ENCODE measurements at regions not wholly inside any gene's neighbourhood (a gene's known extent, or its start where the extent isn't known, plus 50 kb on each side); places are given as distances from the start of the nearest gene placed in this dataset.

DNA sequence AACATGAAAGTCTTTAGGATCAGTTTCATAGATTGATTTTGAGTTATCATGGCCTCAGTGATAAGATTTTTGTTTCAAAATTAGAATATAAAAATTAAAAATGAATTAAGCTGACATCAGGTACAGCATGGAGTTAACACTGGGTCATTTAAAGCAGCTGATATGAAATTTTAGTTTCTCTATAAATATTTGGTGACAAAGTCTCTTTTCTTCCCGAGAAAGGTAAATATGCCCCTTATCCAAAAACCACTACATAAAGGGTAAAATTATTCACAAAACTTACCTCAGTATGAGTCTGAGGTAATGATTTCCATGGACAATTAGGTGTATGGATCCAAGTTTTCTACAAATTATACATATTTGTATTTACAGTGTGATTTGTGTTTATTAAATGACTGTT, 121.5 kb upstream of the PJA2 start:
- DNase-seq = no peak
- no peak for ATAC-seq
- H3K4me3 Mint-ChIP-seq = no peak overlapping the region
- H3K4me1 Mint-ChIP-seq = no peaks in the 10 kb centered on the region
- H3K36me3 Mint-ChIP-seq (ENCODE audit: low read depth) = no peaks in the 10 kb centered on the region
- no peaks in the 10 kb centered on the region for H3K27me3 Mint-ChIP-seq
- no peaks in the 10 kb centered on the region for H3K9me3 Mint-ChIP-seq
- H3K27ac Mint-ChIP-seq = no peak overlapping the region

DNA sequence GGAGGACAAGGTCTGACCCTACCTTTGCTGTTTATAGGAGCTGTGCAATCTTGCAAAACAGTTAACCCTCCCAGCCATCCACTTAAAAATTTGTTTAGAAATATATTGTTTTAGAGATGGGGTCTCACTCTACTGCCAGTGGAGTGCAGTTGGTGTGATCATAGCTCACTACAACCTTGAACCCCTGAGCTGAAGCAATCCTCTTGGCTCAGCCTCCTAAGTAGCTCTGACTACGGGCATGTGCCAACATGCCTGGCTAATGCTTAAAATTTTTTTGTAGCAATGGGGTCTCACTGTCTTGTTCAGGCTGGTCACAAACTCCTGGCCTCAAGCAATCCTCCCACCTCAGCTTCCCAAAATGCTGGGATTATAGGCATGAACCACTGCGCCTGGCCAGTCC, 120.2 kb upstream of the PJA2 start:
- Mint-ChIP-seq H3K4me1 (no peaks in the 10 kb centered on the region), H3K36me3 (ENCODE audit: low read depth) (no peaks in the 10 kb centered on the region), H3K27me3 (no peaks in the 10 kb centered on the region), H3K4me3 (no peak overlapping the region), H3K27ac (no peak overlapping the region), H3K9me3 (no peaks in the 10 kb centered on the region)
- no peak for DNase-seq
- no peak for ATAC-seq

DNA sequence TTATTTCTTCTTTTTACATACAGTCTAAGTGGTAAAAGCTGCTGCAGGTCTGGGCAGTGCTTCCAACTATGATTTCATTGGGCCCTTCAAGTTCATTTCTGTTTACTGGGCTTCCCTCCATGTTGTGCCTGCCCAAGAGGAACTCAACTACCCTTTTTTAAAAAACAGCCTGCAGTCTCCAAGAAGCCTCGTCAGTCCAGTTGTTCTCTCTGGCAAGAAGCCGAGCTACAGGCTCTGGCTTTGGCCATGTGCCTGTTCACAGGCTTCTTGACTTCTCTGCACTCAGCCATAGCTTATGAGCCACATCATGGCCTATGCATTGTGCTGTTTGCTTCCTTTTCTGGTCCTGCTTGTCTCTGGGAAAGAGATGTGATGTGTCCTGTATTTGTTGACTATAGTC, 119.7 kb upstream of the PJA2 start:
- Mint-ChIP-seq H3K36me3 (ENCODE audit: low read depth) (no peaks in the 10 kb centered on the region), H3K27ac (no peak overlapping the region), H3K4me3 (no peak overlapping the region), H3K27me3 (no peaks in the 10 kb centered on the region), H3K9me3 (no peaks in the 10 kb centered on the region), H3K4me1 (no peaks in the 10 kb centered on the region)
- no peak for DNase-seq
- ATAC-seq = no peak

DNA sequence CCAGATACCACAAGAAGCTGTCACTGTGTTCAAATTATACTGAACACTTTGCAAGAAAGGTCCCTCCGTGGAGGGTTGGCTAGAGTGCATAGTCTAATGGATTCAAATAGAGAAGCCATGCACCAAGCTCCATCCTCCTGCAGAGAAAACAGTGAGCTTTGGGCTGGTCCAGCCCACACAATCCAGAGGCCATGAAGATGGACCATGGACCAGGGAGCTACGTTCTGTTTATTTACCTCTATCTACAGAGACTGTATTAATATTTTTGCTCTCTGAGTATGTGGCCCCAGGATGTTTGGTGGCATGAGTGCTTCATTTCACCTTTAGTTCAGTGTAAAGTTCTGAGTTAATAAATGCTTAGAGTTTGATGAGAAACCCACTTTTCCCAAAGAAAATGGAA, 114.8 kb upstream of the PJA2 start:
- no peak overlapping the region for H3K27ac Mint-ChIP-seq
- H3K27me3 Mint-ChIP-seq = no peaks in the 10 kb centered on the region
- H3K4me1 Mint-ChIP-seq = no peaks in the 10 kb centered on the region
- no peak for ATAC-seq
- DNase-seq = no peak
- no peaks in the 10 kb centered on the region for H3K9me3 Mint-ChIP-seq
- no peaks in the 10 kb centered on the region for H3K36me3 Mint-ChIP-seq (ENCODE audit: low read depth)
- H3K4me3 Mint-ChIP-seq = no peak overlapping the region

DNA sequence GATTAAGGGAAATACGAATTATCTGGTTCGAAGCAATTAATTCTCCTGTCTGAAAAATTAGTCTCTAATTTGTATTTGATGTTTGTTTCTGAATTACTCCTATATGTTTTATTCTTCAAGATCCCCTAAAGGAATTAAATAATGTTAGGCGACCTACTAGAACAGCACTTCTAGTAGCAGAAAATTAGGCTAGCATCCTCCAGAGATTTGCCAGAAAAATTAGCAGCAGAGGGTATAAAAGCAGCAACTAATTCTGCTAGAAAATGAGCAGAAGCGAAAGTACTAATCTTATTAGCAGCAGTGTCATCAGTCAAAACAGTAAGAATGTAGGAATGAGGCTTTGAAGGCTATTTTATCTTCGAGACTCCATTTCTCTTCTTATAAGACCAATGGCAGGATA, 114.3 kb upstream of the PJA2 start:
- Mint-ChIP-seq H3K9me3 (no peaks in the 10 kb centered on the region), H3K4me1 (no peaks in the 10 kb centered on the region), H3K36me3 (ENCODE audit: low read depth) (no peaks in the 10 kb centered on the region), H3K27ac (no peak overlapping the region), H3K27me3 (no peaks in the 10 kb centered on the region), H3K4me3 (no peak overlapping the region)
- no peak for ATAC-seq
- DNase-seq = no peak

DNA sequence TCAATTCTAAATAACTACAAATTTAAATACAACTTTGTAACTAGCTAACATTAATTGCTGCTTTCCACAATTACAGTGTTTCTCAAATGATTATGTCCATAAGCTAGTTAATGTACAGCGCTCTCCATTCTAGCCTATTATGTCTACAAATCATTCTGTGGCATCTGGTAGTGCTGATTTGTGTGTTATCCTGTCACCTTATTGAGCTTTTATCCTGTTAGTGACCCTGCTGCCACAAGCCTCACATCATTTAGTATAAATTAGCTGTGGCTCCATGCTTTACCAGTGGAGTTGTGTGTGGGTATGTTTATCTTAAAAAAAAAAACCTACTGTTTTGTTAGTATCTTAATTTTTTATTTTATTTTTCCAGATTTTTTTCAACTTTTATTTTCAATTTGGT, 112.6 kb upstream of the PJA2 start:
- Mint-ChIP-seq H3K27ac (no peak overlapping the region), H3K4me3 (no peak overlapping the region), H3K36me3 (ENCODE audit: low read depth) (no peaks in the 10 kb centered on the region), H3K27me3 (no peaks in the 10 kb centered on the region), H3K4me1 (no peaks in the 10 kb centered on the region), H3K9me3 (no peaks in the 10 kb centered on the region)
- DNase-seq (no peak), ATAC-seq (no peak)

DNA sequence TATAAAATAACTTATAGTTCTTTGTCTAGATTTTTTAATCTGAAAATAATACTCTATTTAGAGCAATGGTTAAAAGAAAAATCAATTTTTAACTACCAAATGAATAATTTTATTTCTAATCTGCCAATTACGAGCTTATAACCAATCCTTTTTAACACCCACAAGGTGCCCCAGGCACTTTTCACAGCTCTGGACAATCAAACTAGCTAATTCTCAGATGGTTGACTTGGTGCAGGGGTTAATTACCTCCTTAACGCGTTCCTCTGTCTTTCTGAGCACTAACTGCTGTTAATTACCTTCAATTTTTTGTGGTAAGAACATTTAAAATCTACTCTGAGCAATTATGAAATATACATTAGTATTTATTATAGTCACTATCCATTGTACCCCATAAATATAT, 109.6 kb upstream of the PJA2 start:
- Mint-ChIP-seq H3K36me3 (ENCODE audit: low read depth) (no peaks in the 10 kb centered on the region), H3K27ac (no peak overlapping the region)

DNA sequence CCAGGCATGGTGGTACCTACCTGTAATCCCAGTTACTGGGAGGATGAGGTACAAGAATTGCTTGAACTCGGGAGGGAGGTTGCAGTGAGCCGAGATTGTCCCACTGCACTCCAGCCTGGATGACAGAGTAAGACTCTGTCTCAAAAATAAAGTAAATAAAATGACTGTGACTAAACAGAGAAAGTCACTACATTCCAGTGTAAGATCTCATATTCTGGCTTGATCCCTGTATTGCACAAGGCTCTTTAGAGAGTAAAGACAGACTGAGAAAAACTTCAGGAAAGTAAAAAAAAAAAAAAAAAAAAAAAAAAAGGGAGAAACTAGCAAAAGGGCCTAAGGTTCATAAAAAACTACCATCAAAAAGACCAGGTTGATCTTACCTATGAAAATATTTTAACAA, 106.6 kb upstream of the PJA2 start:
- ATAC-seq (no peak), DNase-seq (no peak)
- no peaks in the 10 kb centered on the region for H3K36me3 Mint-ChIP-seq (ENCODE audit: low read depth)
- H3K9me3 Mint-ChIP-seq = no peaks in the 10 kb centered on the region
- no peaks in the 10 kb centered on the region for H3K4me1 Mint-ChIP-seq
- no peak overlapping the region for H3K4me3 Mint-ChIP-seq
- H3K27me3 Mint-ChIP-seq = no peaks in the 10 kb centered on the region
- no peak overlapping the region for H3K27ac Mint-ChIP-seq

More for the DNA sequence above, 109.6 kb upstream of the PJA2 start:
- no peak for DNase-seq
- H3K9me3 Mint-ChIP-seq = no peaks in the 10 kb centered on the region
- H3K4me3 Mint-ChIP-seq = no peak overlapping the region
- ATAC-seq = no peak
- H3K27me3 Mint-ChIP-seq = no peaks in the 10 kb centered on the region
- H3K4me1 Mint-ChIP-seq = no peaks in the 10 kb centered on the region

DNA sequence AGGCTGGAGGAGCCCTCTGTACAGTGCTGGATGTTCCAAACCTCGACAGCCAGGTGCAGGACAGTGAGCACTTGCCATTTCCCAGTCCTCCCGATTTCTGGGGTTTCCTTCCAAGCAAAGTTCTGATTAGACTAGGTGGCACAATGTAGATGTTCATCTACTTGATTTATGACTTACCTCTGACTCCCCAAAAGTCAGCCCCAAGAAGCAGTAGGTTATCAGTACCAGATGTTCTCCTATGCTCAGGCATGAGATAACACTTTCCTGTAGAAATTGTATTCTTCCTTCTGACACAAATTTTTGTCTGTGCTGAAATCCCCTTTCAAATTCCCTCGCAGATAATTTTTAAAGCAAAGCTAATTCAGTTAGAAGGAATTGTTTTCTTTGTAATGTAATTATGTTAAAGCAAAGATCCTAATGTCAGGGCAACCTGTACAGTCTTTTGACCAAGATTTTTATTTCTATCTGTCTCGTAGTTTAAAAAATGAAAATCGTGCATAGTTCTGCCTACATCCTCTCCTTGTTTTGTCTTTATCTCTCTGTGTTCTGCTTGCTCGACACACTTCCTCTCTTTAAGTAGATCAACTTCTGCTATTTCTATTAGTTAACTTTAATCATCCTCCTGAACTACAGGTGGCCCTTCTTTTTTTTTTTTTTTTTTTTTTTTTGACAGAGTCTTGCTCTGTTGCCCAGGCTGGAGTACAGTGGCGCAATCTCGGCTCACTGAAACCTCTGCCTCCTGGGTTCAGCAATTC, 102.4 kb upstream of the PJA2 start:
- no peak overlapping the region for H3K4me3 Mint-ChIP-seq
- no peak for ATAC-seq
- H3K27me3 Mint-ChIP-seq = peaks cover 2% of the 10 kb centered on the region
- H3K36me3 Mint-ChIP-seq (ENCODE audit: low read depth) = no peaks in the 10 kb centered on the region
- H3K27ac Mint-ChIP-seq = no peak overlapping the region
- DNase-seq = no peak
- H3K4me1 Mint-ChIP-seq = no peaks in the 10 kb centered on the region
- no peaks in the 10 kb centered on the region for H3K9me3 Mint-ChIP-seq

DNA sequence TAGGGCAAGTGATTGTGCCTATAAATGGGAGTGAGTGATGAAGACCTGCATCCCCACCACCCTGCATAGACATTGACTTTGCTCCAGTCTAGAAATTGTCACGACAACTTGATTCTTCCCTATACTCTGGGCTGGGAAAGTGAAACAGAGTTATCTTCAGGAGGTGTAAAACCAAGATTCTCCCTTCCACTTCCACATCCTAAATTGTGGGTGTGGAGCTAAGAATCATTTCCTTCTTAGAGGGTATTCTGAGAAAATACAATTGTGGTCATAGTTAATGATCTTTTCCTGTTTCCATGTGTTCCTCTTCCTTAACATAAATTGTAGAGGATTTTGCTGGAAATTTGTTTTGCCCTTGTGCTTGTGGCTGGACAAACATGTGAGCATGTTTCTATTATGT, 96.8 kb upstream of the PJA2 start:
- no peak overlapping the region for H3K4me3 Mint-ChIP-seq
- ATAC-seq = no peak
- peaks cover 2% of the 10 kb centered on the region for H3K27me3 Mint-ChIP-seq
- H3K4me1 Mint-ChIP-seq = no peaks in the 10 kb centered on the region
- H3K9me3 Mint-ChIP-seq = no peaks in the 10 kb centered on the region
- DNase-seq = no peak
- no peak overlapping the region for H3K27ac Mint-ChIP-seq
- no peaks in the 10 kb centered on the region for H3K36me3 Mint-ChIP-seq (ENCODE audit: low read depth)

DNA sequence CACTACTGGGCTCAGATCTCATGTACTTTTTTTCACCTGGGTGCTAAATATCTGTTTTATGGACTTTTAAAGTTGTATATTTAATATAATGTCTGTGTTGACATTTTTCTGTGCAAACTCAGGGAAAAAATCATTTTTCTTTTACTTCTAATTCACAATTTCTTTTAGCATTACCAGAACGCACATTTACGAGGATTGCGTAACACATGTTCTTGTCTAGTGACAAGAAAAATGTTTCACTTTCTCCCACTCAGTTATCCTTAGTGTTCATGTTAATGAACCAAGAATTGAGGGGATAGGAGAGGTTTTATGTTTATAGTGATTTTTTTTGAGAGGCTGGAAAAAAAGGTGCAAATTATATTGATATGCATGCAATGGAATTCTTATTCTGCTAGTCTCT, 86.3 kb upstream of the PJA2 start:
- no peak for ATAC-seq

DNA sequence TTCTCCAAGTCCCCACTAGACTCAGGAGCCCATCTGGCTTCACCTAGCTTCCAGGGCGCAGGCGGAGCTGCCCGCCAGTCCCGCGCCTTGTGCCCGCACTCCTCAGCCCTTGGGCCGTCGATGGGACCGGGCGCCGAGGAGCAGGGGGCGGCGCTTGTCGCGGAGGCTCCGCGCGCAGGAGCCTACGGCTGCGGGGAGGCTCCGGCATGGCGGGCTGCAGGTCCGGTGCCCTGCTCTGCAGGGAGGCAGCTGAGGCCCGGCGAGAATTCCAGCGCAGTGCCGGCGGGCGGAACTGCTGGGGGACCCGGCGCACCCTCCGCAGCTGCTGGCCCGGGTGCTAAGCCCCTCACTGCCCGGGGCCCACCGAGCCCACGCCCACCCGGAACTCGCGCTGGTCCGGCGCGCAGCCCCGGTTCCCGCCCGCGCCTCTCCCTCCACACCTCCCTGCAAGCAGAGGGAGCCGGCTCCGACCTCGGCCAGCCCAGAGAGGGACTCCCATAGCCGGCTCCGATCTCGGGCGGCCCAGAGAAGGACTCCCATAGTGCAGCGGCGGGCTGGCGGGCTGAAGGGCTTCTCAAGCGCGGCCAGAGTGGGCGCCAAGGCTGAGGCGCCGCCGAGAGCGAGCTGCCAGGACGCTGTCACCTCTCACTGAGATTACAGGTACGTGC, 78.1 kb upstream of the PJA2 start:
- Mint-ChIP-seq H3K27me3 (peaks cover 4% of the 10 kb centered on the region), H3K4me1 (no peaks in the 10 kb centered on the region), H3K36me3 (ENCODE audit: low read depth) (no peaks in the 10 kb centered on the region), H3K27ac (no peak overlapping the region), H3K4me3 (no peak overlapping the region), H3K9me3 (no peaks in the 10 kb centered on the region)
- ATAC-seq (no peak), DNase-seq (no peak)

More for the DNA sequence above, 86.3 kb upstream of the PJA2 start:
- Mint-ChIP-seq H3K9me3 (no peaks in the 10 kb centered on the region), H3K36me3 (ENCODE audit: low read depth) (no peaks in the 10 kb centered on the region), H3K4me3 (no peak overlapping the region), H3K4me1 (no peaks in the 10 kb centered on the region), H3K27ac (no peak overlapping the region), H3K27me3 (peaks cover 6% of the 10 kb centered on the region)
- no peak for DNase-seq

DNA sequence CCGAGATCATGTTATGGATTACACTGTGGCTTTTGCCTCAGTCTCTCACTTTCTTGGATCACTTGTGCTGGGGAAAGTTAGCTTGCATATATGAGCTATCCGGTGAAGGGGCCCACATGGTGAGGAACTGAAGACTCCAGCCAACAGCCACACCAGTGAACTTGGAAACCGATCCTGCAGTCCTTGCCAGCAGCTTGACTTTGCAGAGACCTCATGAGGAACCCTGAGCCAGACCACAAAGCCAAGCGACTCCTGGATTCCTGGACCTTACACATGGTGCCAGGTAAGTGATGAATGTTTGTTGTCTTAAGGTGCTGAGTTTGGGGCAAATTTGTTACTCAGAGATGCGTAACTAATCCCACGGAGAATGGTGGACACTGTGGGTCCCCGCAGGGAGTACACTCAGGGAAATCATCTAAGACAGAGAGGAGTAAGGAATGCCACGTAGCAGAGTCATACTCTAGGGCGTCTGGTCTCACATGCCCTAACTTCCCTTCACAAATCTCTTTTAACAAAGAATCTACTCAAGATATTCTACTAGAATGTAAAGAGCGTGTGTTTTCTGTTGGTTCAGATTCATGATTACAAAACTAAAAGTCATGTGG, 76.5 kb upstream of the PJA2 start:
- no peaks in the 10 kb centered on the region for H3K9me3 Mint-ChIP-seq
- no peaks in the 10 kb centered on the region for H3K36me3 Mint-ChIP-seq (ENCODE audit: low read depth)
- ATAC-seq (no peak), DNase-seq (no peak)
- peaks cover 4% of the 10 kb centered on the region for H3K27me3 Mint-ChIP-seq
- H3K4me1 Mint-ChIP-seq = no peaks in the 10 kb centered on the region
- H3K27ac Mint-ChIP-seq = no peak overlapping the region
- no peak overlapping the region for H3K4me3 Mint-ChIP-seq

DNA sequence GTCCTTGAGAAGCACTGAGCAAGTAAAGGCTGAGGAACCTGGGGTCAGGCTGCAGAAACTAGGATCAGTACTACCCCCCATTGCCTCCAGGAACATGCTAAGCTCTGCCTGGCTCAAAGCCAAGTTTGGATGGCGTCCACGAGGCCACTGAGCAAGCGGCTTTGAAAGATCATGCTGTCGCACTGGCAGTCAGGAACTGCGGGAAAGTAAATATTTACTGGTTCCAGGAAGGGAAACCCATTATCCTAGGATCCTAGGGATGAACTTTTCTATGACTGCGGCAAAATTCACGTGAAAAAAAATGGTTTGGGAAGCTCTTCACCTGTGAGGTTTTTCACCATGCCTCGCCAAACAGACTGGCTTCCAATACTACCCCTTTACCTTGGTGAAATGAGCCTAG, 75.3 kb upstream of the PJA2 start:
- no peak for ATAC-seq
- Mint-ChIP-seq H3K36me3 (ENCODE audit: low read depth) (no peaks in the 10 kb centered on the region), H3K9me3 (no peaks in the 10 kb centered on the region), H3K27ac (no peak overlapping the region), H3K4me3 (no peak overlapping the region), H3K4me1 (no peaks in the 10 kb centered on the region), H3K27me3 (peaks cover 4% of the 10 kb centered on the region)
- DNase-seq = no peak

DNA sequence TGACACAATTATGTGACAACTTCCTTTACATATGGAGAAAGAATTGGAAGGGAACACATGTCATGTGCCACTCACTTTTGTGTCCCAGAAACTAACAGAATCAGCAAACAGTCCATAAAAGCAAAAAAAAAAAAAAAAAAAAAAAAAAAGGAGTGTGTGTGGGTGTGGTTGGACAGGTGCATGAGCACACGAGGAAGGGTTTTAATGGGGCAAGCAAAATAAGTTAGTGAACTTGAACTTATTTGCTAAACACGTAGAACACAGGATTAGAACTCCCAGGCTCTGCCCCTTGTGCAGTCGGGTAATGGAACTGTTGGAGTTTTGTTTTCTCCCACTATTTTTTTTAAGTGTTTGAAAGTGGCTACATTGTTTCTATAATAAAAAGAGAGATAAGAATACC, 74.8 kb upstream of the PJA2 start:
- Mint-ChIP-seq H3K4me1 (no peaks in the 10 kb centered on the region), H3K4me3 (no peak overlapping the region), H3K27ac (no peak overlapping the region), H3K36me3 (ENCODE audit: low read depth) (no peaks in the 10 kb centered on the region), H3K27me3 (peaks cover 4% of the 10 kb centered on the region), H3K9me3 (no peaks in the 10 kb centered on the region)
- no peak for DNase-seq
- ATAC-seq = no peak
